Central memory CD8-positive, alpha-beta T cell (primary cell): ENCODE measurements at regions not wholly inside any gene's neighbourhood (a gene's known extent, or its start where the extent isn't known, plus 50 kb on each side); places are given as distances from the start of the nearest gene placed in this dataset.

Source experiments
- ATAC-seq: fragments of 150-1000 bp; cut with Tn5 transposase; replicated peaks from 2 replicates; pipeline ENCODE4 v1.10.0; 2022; ENCODE audit warnings: mild to moderate bottlenecking, moderate FRiP score, moderate number of reproducible peaks; ENCODE audit not compliant: poor library complexity, severe bottlenecking; ENCODE audit errors: extremely low read depth
- DNase-seq, 2 donors: peaks; one replicate each; pipeline ENCODE4 v3.0.0; 2021; ENCODE audit warnings: low spot score in 2 of 2
- H3K27ac Mint-ChIP-seq: one replicate; pipeline ENCODE4 v1.8.0; 2022; ENCODE audit warnings: low read depth, mild to moderate bottlenecking, moderate library complexity, mixed read lengths
- H3K27me3 Mint-ChIP-seq: one replicate; pipeline ENCODE4 v1.8.0; 2022; ENCODE audit warnings: mixed read lengths
- H3K36me3 Mint-ChIP-seq: one replicate; pipeline ENCODE4 v1.8.0; 2022; ENCODE audit warnings: mild to moderate bottlenecking, moderate library complexity, mixed read lengths; ENCODE audit not compliant: insufficient read depth
- H3K4me1 Mint-ChIP-seq: one replicate; pipeline ENCODE4 v1.8.0; 2022; ENCODE audit warnings: mixed read lengths
- H3K4me3 Mint-ChIP-seq: one replicate; pipeline ENCODE4 v1.8.0; 2022; ENCODE audit warnings: mild to moderate bottlenecking, moderate library complexity, mixed read lengths
- H3K9me3 Mint-ChIP-seq: one replicate; pipeline ENCODE4 v1.8.0; 2022; ENCODE audit warnings: mixed read lengths

DNA sequence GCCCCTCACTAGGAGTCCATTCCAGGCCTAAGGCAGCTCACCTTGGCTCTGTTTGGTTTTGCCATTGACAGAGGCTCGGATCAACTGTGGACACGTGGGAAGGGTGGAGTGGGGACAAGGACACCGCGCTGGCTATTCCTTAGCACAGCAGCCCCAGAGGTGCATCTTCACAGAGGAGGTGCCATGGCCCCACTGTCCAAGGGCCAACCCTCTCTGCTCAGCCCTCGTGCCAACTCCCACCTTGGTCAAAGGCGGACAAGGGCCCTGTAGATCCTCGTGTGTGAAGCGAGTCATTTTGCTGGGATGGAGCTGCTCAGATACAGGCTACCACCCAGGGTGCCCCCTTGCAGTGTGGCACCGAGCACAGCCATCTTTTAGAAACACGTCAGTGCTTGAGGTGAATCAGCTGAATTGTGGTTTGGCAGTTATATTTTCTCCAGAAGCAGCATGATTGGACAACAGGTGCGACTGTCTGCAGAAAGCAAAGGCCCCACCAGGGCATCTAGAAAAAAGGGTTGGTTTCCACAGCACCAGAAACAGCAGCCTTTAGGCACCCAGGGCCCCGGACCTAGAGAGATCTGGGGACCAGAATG, 192.1 kb upstream of the GPR12 start:
- ATAC-seq (no peak), DNase-seq (no peak)
- Mint-ChIP-seq H3K4me3 (no peak overlapping the region), H3K9me3 (no peaks in the 10 kb centered on the region), H3K4me1 (no peaks in the 10 kb centered on the region), H3K36me3 (peaks cover 2% of the 10 kb centered on the region), H3K27me3 (peaks cover 12% of the 10 kb centered on the region), H3K27ac (no peak overlapping the region)

DNA sequence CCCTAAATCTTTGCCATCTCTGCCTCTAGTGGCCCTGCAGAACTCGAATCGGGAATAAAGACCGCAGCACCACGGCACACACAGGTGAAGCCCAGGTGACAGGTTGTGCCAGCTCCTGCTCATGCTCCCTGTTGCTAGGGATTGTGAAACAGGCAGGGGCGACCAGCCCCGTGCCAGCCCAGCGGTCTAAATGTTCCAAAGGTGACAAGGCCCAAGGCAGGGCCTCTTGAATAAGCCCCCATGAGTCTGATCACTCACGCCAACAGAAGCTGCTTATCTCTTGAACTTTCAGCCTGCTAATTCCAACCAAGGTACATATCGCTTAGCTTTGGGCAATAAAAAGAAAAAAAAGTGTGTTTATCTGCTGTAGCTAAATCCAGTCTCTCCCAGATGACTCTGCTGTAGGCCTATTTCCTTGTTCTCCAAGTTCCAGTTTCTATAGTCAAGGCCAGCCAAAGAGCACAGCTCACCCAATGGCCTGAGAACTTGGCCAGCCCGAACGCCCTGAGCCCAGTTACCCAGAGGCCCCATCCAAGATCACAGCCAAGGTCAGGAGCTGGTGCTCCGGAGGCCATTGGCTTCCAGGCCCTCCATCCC, 191.1 kb upstream of the GPR12 start:
- DNase-seq (no peak), ATAC-seq (no peak)
- Mint-ChIP-seq H3K4me1 (no peaks in the 10 kb centered on the region), H3K36me3 (peaks cover 2% of the 10 kb centered on the region), H3K4me3 (no peak overlapping the region), H3K27me3 (peaks cover 12% of the 10 kb centered on the region), H3K27ac (no peak overlapping the region), H3K9me3 (no peaks in the 10 kb centered on the region)

DNA sequence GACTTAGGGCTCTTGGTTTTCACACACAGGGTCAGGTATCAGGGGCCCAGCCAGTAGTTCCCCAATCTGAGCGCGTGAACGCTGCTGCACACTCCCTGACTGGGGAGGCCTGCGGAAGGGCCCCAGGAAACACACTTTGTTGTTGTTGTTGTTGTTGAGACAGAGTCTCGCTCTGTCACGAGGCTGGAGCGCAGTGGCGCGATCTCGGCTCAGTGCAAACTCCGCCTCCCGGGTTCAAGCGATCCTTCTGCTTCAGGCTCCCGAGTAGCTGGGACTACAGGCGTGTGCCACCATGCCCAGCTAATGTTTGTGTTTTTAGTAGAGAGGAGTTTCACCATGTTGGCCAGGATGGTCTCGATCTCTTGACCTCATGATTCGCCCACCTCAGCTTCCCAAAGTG, 190.4 kb upstream of the GPR12 start:
- H3K9me3 Mint-ChIP-seq = no peaks in the 10 kb centered on the region
- no peak for ATAC-seq
- no peak for DNase-seq
- no peaks in the 10 kb centered on the region for H3K4me1 Mint-ChIP-seq
- no peak overlapping the region for H3K27ac Mint-ChIP-seq
- peaks cover 12% of the 10 kb centered on the region for H3K27me3 Mint-ChIP-seq
- peaks cover 2% of the 10 kb centered on the region for H3K36me3 Mint-ChIP-seq
- H3K4me3 Mint-ChIP-seq = no peak overlapping the region

DNA sequence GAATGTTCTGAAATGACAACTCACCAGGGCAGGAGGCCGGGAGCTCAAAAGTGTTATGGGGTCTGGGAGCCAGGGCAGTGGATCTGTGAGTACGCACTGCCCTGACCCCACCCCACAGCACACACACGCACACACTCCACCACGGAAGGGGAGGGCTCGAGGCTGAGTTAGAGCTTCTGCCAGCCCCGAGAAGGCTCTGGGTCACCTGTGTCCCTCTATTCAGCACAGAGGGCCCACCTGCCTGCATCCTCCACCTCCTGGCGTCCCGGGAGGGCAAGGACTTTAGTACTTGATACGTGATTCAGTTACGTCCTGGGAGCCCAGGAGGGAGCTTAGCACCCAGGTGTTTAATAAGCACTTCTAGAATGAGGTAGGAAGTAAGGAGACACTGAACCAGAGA, 190.0 kb upstream of the GPR12 start:
- Mint-ChIP-seq H3K27me3 (peaks cover 12% of the 10 kb centered on the region), H3K9me3 (no peaks in the 10 kb centered on the region), H3K36me3 (peaks cover 2% of the 10 kb centered on the region), H3K27ac (no peak overlapping the region), H3K4me3 (no peak overlapping the region), H3K4me1 (no peaks in the 10 kb centered on the region)
- no peak for DNase-seq
- no peak for ATAC-seq

DNA sequence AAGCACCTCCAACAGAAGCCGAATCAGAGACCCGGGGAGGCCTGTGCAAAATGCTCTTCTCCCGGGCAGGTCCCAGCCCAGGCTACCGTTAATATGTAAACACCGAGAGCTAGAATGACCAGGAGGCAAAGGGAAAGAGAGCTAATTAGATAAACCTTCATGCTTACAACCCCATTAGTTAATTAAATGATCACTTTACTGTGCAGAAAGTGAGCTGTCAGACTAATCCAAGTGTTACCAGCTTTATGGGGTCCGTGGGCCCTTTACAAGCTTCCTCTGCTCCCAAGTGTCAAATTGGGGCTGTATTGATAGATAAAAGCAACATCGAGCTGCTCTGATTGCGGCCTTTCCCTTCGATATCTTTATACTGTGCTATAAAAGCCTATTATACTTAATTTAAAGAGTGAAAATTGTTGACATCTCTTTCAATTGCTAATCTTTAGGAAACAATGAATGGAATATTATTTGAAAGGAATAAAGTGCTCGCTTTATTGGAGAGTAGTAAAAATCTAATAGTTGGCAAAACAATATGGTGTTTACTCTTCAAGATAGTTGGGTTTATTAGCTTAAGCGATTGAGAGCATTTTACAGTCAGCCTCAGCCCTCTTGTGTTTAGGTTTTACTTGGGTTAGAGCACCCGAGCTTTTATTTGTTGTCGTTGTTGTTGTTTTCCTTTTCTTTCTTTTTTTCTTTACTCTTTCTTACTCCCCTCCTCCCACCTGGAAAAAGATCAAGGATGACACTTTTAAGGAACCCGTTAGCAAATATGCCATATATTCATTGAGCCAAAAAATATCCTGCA, 189.3 kb upstream of the GPR12 start:
- Mint-ChIP-seq H3K27ac (no peak overlapping the region), H3K4me1 (no peaks in the 10 kb centered on the region), H3K27me3 (peaks cover 6% of the 10 kb centered on the region)

DNA sequence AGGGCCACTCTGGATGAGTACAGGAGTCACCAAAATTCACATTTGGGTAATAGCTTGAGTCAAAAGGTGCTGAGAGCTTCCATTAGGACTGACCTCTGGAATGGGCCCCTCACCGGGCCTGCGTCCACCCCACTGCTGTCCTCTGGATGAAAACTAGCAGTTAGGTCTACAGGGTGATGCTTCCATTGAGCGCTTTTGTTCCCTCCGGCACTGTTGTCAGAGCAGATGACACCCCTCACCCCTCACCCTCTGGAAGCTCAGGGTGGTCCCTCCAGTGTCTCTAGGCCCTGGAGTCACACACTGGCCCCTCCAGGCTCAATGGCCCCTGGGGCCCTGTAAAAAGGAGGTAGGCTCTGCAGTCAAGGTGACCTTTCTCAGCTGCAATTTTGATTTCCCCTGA, 187.8 kb upstream of the GPR12 start:
- no peaks in the 10 kb centered on the region for H3K27me3 Mint-ChIP-seq
- DNase-seq = no peak
- no peaks in the 10 kb centered on the region for H3K4me1 Mint-ChIP-seq
- H3K27ac Mint-ChIP-seq = no peak overlapping the region
- no peak overlapping the region for H3K4me3 Mint-ChIP-seq
- no peak for ATAC-seq
- peaks cover 2% of the 10 kb centered on the region for H3K36me3 Mint-ChIP-seq
- no peaks in the 10 kb centered on the region for H3K9me3 Mint-ChIP-seq

More for the DNA sequence above, 189.3 kb upstream of the GPR12 start:
- ATAC-seq (no peak), DNase-seq (no peak)
- Mint-ChIP-seq H3K9me3 (no peaks in the 10 kb centered on the region), H3K4me3 (no peak overlapping the region), H3K36me3 (peaks cover 2% of the 10 kb centered on the region)

DNA sequence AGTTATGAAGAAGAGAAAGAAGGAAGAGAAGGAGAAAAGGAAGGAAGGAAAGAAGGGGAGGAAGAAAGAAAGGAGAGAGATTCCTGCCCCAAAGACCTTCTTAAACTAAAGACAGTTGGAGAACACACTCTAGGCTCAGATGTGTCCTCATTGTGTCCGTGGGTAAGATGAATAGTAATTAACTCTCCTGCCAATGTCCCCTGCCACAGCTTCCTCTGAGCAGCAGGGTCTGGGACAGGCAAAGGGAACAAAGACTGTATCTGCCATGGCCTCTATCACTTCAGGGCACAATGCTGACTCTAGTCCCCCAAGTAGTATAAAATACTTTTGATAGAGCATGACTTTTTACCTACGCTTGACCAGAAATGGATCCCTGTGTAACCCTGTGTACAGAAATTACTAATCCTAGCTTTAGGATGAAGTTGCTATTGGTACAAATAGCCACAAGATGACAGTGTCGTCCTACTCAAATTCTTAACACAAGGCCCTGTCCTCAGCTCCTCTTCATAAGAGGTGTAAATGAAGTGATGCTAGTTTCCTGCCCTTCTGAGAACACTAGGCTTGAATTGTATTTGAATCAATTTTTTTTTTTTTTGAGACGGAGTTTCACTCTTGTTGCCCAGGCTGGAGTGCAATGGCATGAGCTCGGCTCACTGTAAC, 186.2 kb upstream of the GPR12 start:
- H3K27ac Mint-ChIP-seq = no peak overlapping the region
- H3K9me3 Mint-ChIP-seq = no peaks in the 10 kb centered on the region
- H3K4me1 Mint-ChIP-seq = no peaks in the 10 kb centered on the region
- DNase-seq = no peak
- ATAC-seq = peak; percentile 19
- peaks cover 2% of the 10 kb centered on the region for H3K36me3 Mint-ChIP-seq
- H3K27me3 Mint-ChIP-seq = no peaks in the 10 kb centered on the region
- no peak overlapping the region for H3K4me3 Mint-ChIP-seq

DNA sequence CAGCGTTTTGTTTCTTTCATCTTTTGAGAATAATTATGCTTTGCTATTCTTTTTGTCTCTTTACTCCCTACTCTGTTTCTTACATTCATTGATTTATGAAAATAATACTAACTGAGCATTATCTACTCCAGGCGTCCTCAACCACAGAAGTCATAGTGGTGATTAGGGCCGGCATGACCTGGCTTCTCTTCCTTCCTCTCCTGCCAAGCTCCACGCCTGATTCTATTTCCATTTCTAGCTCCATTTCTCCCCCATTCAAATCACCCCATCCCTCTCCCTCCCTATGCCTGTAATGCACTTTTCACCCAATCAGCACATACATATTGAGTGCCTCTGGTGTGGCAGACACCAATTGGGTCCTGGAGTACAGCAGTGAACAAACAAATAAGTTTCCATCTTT, 183.2 kb upstream of the GPR12 start:
- no peak overlapping the region for H3K27ac Mint-ChIP-seq
- H3K4me1 Mint-ChIP-seq = no peaks in the 10 kb centered on the region
- H3K27me3 Mint-ChIP-seq = no peaks in the 10 kb centered on the region
- peaks cover under 1% of the 10 kb centered on the region for H3K36me3 Mint-ChIP-seq
- DNase-seq (no peak), ATAC-seq (no peak)
- H3K4me3 Mint-ChIP-seq = no peak overlapping the region
- H3K9me3 Mint-ChIP-seq = no peaks in the 10 kb centered on the region

DNA sequence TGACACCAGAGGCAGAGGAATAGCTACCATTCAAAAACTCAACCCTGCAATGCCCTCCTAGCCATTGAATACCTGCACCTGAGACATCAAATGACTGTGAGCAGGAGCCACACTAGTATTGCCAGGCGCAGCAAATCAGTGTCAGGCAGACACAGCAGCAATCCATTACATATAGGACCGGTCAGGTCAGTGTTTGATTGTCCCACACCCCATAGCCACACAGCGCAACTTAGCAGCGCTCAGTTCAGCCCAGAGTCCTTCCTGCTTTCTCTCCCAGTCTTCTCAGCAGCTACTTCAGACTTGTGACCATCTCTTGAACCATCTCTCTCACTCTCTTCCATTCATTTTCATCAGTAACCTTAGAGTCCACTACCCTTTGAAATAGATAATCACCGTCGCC, 181.6 kb upstream of the GPR12 start:
- Mint-ChIP-seq H3K4me3 (no peak overlapping the region), H3K27ac (no peak overlapping the region), H3K4me1 (no peaks in the 10 kb centered on the region), H3K36me3 (no peaks in the 10 kb centered on the region), H3K27me3 (no peaks in the 10 kb centered on the region), H3K9me3 (no peaks in the 10 kb centered on the region)
- no peak for DNase-seq
- ATAC-seq = no peak

DNA sequence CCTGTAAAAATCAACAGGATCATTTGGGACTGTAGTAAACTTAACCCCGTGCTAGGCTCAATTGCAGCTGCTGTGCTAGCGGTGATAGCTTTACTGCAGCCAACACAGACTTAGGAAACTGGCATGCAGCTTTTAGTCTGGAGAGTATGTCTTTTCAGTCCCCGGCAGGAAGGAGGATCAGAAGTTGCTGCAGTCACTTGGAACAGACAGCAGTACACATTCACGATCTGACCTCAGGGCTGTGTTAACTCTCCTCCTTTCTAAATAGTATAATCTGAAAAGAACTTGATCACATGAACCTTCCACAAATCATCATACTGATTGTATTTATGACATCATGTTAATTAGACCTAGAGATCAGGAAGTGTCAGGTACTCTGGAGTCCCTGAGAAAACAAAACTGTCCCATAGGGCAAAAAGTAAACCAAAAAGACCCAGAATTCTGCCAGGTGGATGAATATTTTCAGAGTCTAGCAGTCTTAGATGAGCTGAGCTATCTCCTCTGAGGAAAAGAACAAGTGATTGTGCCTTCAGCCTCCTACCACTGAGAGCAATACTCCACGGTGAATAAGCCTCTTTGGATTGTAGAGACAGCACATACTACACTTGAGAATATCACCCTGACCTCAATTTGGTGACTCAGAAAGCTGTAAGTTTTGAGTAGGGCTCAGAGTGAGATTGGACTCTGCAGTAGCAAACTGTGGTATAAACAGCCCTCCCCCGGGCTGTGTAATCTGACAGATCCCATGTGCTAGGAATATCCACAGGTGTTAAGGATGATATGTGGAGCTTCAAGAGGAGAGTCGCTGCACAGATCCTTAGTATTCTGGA, 181.0 kb upstream of the GPR12 start:
- Mint-ChIP-seq H3K27ac (no peak overlapping the region), H3K4me3 (no peak overlapping the region), H3K27me3 (no peaks in the 10 kb centered on the region), H3K4me1 (no peaks in the 10 kb centered on the region), H3K36me3 (no peaks in the 10 kb centered on the region), H3K9me3 (no peaks in the 10 kb centered on the region)
- no peak for ATAC-seq
- no peak for DNase-seq

DNA sequence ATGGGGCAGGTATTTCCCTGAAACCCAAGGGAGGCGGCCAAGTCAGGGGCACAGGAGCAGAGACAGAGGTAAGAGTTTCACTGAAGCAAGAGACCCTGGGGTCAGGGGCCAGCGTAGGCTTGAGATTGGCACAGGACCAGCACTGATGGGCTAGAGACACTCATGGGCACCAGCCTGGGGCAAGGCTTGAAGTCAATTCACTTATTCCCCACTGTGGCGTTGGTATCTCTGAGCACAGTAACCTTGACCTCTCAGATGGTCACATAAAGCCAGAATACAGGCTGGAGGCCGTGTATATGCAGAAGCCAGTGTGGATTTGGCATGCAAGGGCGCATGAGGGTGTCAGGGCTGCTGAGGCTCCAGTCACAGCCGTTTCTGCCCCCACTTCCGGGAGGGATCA, 173.5 kb upstream of the GPR12 start:
- Mint-ChIP-seq H3K27me3 (no peaks in the 10 kb centered on the region), H3K4me3 (no peak overlapping the region), H3K36me3 (no peaks in the 10 kb centered on the region), H3K9me3 (no peaks in the 10 kb centered on the region), H3K4me1 (no peaks in the 10 kb centered on the region), H3K27ac (no peak overlapping the region)
- no peak for DNase-seq
- no peak for ATAC-seq

DNA sequence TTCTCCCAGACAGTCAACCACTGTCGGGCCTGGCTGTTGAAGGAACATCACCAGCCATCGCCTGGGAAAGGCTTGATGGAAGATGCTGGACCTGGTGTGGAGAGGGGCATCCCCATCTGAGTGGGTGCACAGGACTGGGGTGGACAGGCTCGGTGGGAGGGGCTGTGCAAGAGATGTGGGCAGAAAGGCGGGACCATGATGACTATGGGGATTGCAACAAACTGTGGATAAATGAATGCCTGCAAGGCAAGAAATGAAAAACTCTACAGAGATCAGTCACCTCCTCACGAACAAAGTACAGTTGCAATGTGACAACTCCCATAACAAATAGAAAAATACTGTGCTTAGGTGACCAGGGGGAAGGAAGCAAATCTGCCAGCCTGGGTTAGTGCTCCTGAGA, 171.9 kb upstream of the GPR12 start:
- no peaks in the 10 kb centered on the region for H3K4me1 Mint-ChIP-seq
- H3K9me3 Mint-ChIP-seq = no peaks in the 10 kb centered on the region
- no peaks in the 10 kb centered on the region for H3K36me3 Mint-ChIP-seq
- H3K27me3 Mint-ChIP-seq = no peaks in the 10 kb centered on the region
- DNase-seq (no peak), ATAC-seq (no peak)
- H3K27ac Mint-ChIP-seq = no peak overlapping the region
- H3K4me3 Mint-ChIP-seq = no peak overlapping the region
